K562 (cell line): ENCODE measurements at regions not wholly inside any gene's neighbourhood (a gene's known extent, or its start where the extent isn't known, plus 50 kb on each side); places are given as distances from the start of the nearest gene placed in this dataset.
A peak's percentile ranks its signal among the peaks of the same experiment; 100 is the strongest.

Experiments
- ATAC-seq: fragments of 200-7000 bp; cut with Tn5 transposase; 3 replicates; pipeline ENCODE4 v1.9.1; 2020; ENCODE audit warnings: moderate library complexity
- BruUV-seq: library from RNA; stranded (reverse); fragments of 400-500 nt; replicated peaks from 2 replicates; lab custom pipeline; 2021; lab: Mats Ljungman, UMichigan
- CTCF ChIA-PET: fragments of 300-600 bp; formaldehyde crosslinking; extraction: SDS; loops from one replicate; lab custom pipeline; 2021; ENCODE audit warnings: low intra/inter-chr PET ratio; lab: Yijun Ruan, JAX
- POLR2A ChIA-PET: fragments of 300-600, 350-650 bp; sonication (Branson Sonifier 250); formaldehyde crosslinking; extraction: SDS; loops from one replicate; lab custom pipeline; 2021; ENCODE audit warnings: antibody characterized with exemption, inconsistent platforms; lab: Yijun Ruan, JAX
- DNase-seq, 4 experiments: peaks; one replicate each; pipeline versions ENCODE4 v3.0.0 to v3.0.0-alpha.2; 2011 to 2018; ENCODE audit warnings: low spot score in 3 of 4, mixed read lengths in 3 of 4; ENCODE audit errors: extremely low read depth in 1 of 4
- FAIRE-seq: peaks from 2 replicates; lab custom pipeline; 2011; peaks lifted over from hg19 to GRCh38; lab: Jason Lieb, UNC
- H2AFZ ChIP-seq: 2 replicates; pipeline ENCODE4 v1.6.0; 2011; ENCODE audit warnings: low read depth, low read length, control low read depth, inconsistent platforms
- H3K27ac ChIP-seq: fragments of 200-600 bp; 3 replicates; pipeline ENCODE4 v1.8.0; 2011; ENCODE audit warnings: low read depth, mild to moderate bottlenecking, control low read depth, inconsistent platforms, low read length, moderate library complexity, mixed read lengths; ENCODE audit errors: extremely low read depth
- H3K27me3 ChIP-seq, 2 experiments: fragments of 300-600 bp in 1 of 2; 2 replicates in 1 of 2; 3 replicates in 1 of 2; pipeline versions ENCODE4 v1.6.0 to v1.8.0; 2011; ENCODE audit warnings: inconsistent platforms in 2 of 2, low read length in 2 of 2, mild to moderate bottlenecking in 1 of 2, mixed read lengths in 1 of 2, moderate library complexity in 1 of 2; ENCODE audit not compliant: control insufficient read depth in 2 of 2, insufficient read depth in 2 of 2
- H3K36me3 ChIP-seq: fragments of 300-600 bp; 3 replicates; pipeline ENCODE4 v1.8.0; 2011; ENCODE audit warnings: mild to moderate bottlenecking, low read length, inconsistent platforms; ENCODE audit not compliant: control insufficient read depth, insufficient read depth
- H3K4me1 ChIP-seq, 2 experiments: fragments of 200-600 bp in 1 of 2; replicated peaks in 1 of 2; 2 replicates in 1 of 2; 3 replicates in 1 of 2; pipeline versions ENCODE4 v1.5.1 to v1.8.0; 2011; ENCODE audit warnings: inconsistent platforms in 2 of 2, low read length in 2 of 2, mild to moderate bottlenecking in 1 of 2, mixed read lengths in 1 of 2, moderate library complexity in 1 of 2; ENCODE audit not compliant: control insufficient read depth in 2 of 2, insufficient read depth in 2 of 2
- H3K4me2 ChIP-seq: 2 replicates; pipeline ENCODE4 v1.6.1; 2011; ENCODE audit warnings: low read length, control low read depth, inconsistent platforms, mixed read lengths; ENCODE audit not compliant: insufficient read depth
- H3K4me3 ChIP-seq: fragments of 200-600 bp; sonication (generic), shearing (Covaris generic); 2 replicates; pipeline ENCODE4 v1.5.1; 2016; ENCODE audit warnings: control low read depth, inconsistent platforms
- H3K79me2 ChIP-seq: fragments of 200-600 bp; 3 replicates; pipeline ENCODE4 v1.8.0; 2011; ENCODE audit warnings: low read length, inconsistent platforms; ENCODE audit not compliant: control insufficient read depth, insufficient read depth
- H3K9ac ChIP-seq, 2 experiments: 2 replicates each; pipeline versions ENCODE4 v1.6.0 to v1.6.1; 2011; ENCODE audit warnings: low read depth in 2 of 2, low read length in 2 of 2, control low read depth in 1 of 2, inconsistent platforms in 1 of 2, mild to moderate bottlenecking in 1 of 2, mixed read lengths in 1 of 2; ENCODE audit not compliant: insufficient read depth in 1 of 2
- H3K9me1 ChIP-seq: one replicate; pipeline ENCODE4 v1.6.0; 2011; ENCODE audit warnings: inconsistent platforms, mild to moderate bottlenecking, low read length, moderate library complexity; ENCODE audit not compliant: control insufficient read depth, insufficient read depth
- H3K9me3 ChIP-seq: replicated peaks from 2 replicates; pipeline ENCODE4 v1.5.1; 2011; ENCODE audit warnings: low read depth, low read length, inconsistent platforms; ENCODE audit not compliant: control insufficient read depth, insufficient read depth
- H4K20me1 ChIP-seq: replicated peaks from 2 replicates; pipeline ENCODE4 v1.6.1; 2011; ENCODE audit warnings: low read length, inconsistent platforms, mixed read lengths; ENCODE audit not compliant: control insufficient read depth, insufficient read depth
- BRD9 ChIP-seq: fragments of 450-650 bp; IDR thresholded peaks from 2 replicates; pipeline ENCODE4 v1.6.1; 2018; ENCODE audit warnings: low read depth; ENCODE audit not compliant: partially characterized antibody
- ETV1 ChIP-seq: fragments of 450-650 bp; conservative IDR thresholded peaks from 2 replicates; pipeline ENCODE4 v1.6.1; 2016; ENCODE audit warnings: missing genetic modification characterization, control low read depth, low read depth, missing compliant biosample characterization
- MYBL2 ChIP-seq, 2 experiments: fragments of 450-650 bp in 1 of 2; sonication (generic) in 1 of 2; formaldehyde crosslinking in 1 of 2; IDR thresholded peaks; 2 replicates each; pipeline versions ENCODE4 v1.6.1 to v1.8.1; 2017 to 2022; ENCODE audit warnings: borderline replicate concordance in 1 of 2, inconsistent platforms in 1 of 2, low read depth in 1 of 2, mild to moderate bottlenecking in 1 of 2, missing genetic modification reagents in 1 of 2, moderate library complexity in 1 of 2
- PRMT5 ChIP-seq: sonication (generic); formaldehyde crosslinking; IDR thresholded peaks from 2 replicates; pipeline ENCODE4 v1.5.0; 2020; ENCODE audit warnings: missing genetic modification reagents
- RAD51 ChIP-seq: fragments of 450-650 bp; IDR thresholded peaks from 2 replicates; pipeline ENCODE4 v1.7.1; 2016; ENCODE audit warnings: low read depth, mild to moderate bottlenecking, borderline replicate concordance
- SAFB ChIP-seq: fragments of 200-400 bp; formaldehyde crosslinking; IDR thresholded peaks from 2 replicates; pipeline ENCODE4 v1.6.1; 2017; ENCODE audit warnings: low read depth, low read length, borderline replicate concordance
- SIRT6 ChIP-seq: IDR thresholded peaks from one replicate; pipeline ENCODE4 v1.6.1; 2012; ENCODE audit warnings: low read depth, mild to moderate bottlenecking, control low read depth, inconsistent platforms, low read length, moderate library complexity
- SRSF1 ChIP-seq: fragments of 200-400 bp; formaldehyde crosslinking; IDR thresholded peaks from 2 replicates; pipeline ENCODE4 v1.6.1; 2017; ENCODE audit warnings: mild to moderate bottlenecking, low read depth, low read length, moderate library complexity
- TRIM24 ChIP-seq, 2 experiments: fragments of 450-650 bp; IDR thresholded peaks; 2 replicates each; pipeline ENCODE4 v1.6.1; 2016
- ZNF347 ChIP-seq: fragments of 450-650 bp; formaldehyde crosslinking; IDR thresholded peaks from 2 replicates; pipeline ENCODE4 v1.4.0; 2020; ENCODE audit warnings: low read depth, mild to moderate bottlenecking, moderate library complexity
- WGBS: fragments of 100-300 bp; shearing (Covaris generic); methylation state at CpG from one replicate; pipeline ENCODE4 v1.1.6; 2016; ENCODE audit warnings: low coverage, mixed read lengths; ENCODE audit not compliant: insufficient coverage; ENCODE audit errors: missing lambda C conversion rate; 5-methylcytosine and 5-hydroxymethylcytosine counted together
- in situ Hi-C: fragments of 300-500 bp; cut with MboI; formaldehyde crosslinking; loops from 4 replicates; pipeline ENCODE4 v1.15.0; 2018; ENCODE audit warnings: inconsistent platforms, mixed read lengths
- intact Hi-C: fragments of 100-400 bp; cut with micrococcal nuclease; formaldehyde crosslinking; loops from 2 replicates; pipeline ENCODE4 v1.14.2; 2022
- TF ChIP-seq, protein P1 (sequence below): sonication (generic); formaldehyde crosslinking; IDR thresholded peaks from 2 replicates; pipeline ENCODE4 v1.5.0; 2020; ENCODE audit warnings: missing genetic modification reagents
- TF ChIP-seq, protein P2 (sequence below): fragments of 450-650 bp; formaldehyde crosslinking; IDR thresholded peaks from 2 replicates; pipeline ENCODE4 v1.4.0; 2020; ENCODE audit warnings: mild to moderate bottlenecking, mixed read lengths

- no peak for TF ChIP-seq BRD9
These were observed 146.1 kb upstream of the RANBP3L start (continued) for GRCh38 chr5:36447776-36448175.

DNA sequence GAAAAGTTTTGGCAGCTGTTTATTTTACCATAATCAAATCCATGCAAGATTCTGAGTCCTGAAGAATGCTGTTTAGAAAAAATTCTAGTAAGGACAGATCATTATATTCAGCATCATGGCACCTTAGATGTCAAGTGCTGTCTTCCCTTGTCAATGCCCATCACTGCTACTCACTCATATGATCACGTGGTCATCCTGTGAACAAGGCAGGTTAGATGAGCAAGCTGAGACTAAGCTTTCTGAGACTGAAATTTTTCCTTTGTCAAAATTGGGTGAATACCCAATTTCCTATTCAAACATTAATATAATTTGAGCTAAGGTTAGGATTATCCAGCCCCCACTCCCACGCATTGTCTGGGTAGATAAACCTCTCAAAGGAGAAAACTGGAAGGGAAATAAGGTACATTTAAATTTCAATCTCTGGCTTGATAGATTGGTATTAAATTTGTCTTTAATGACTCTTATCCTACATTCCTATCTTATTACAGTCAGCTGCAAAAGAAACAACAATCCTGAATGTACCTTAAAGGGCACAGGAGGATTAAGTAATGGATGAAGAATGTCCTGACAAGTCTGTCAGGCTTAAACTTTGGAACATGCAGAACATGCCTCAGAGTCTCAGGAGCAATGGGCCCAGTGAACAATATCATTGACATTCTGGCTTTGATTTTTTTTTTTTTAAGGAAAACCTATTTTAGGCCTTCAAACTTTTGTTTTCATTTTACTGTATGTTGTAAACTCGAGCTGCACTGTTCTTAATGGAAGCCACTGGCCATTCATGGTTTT is 148.7 kb upstream of the RANBP3L start:
- intact Hi-C loops (no loop called here), in situ Hi-C loops (no loop called here)
- Histone ChIP-seq H3K27ac (no peak overlapping the region), H3K4me2 (no peak overlapping the region), H2AFZ (no peak overlapping the region), H3K4me1 (no peaks in the 10 kb centered on the region), H3K27me3 (0 out of 5 replicates have a peak, but pooled peaks cover 0 to 4% of the 10 kb centered on the region in 2 experiments), H3K4me3 (no peak overlapping the region), H4K20me1 (no peaks in the 10 kb centered on the region), H3K79me2 (no peaks in the 10 kb centered on the region), H3K9me3 (no peaks in the 10 kb centered on the region), H3K36me3 (no peaks in the 10 kb centered on the region), H3K9me1 (no peaks in the 10 kb centered on the region), H3K9ac (no peak overlapping the region)
- DNase-seq (no peak), ATAC-seq (no peak), FAIRE-seq (no peak)
- 8% methylated on average over 3 of the region's 3 CpGs for WGBS
- POLR2A ChIA-PET, result interaction anchor here (1.0 to 1.4 kb wide), 2 partner anchors 8 to 31 kb away, joined by 3 to 6 read pairs; no protein-coding TSS in a partner anchor
- TF ChIP-seq PRMT5 (no peak), SRSF1 (no peak), SIRT6 (no peak), TRIM24 (IDR thresholded peaks at IDR 0.05) (no peak), RAD51 (peak; percentile 63), SAFB (no peak), ZNF347 (CRISPR knock-in tag) (no peak), ETV1 (no peak), MYBL2 (IDR thresholded peaks at IDR 0.05; ENCODE audit: low read depth) (no peak), MYBL2 (CRISPR knock-in tag; IDR thresholded peaks at IDR 0.05; ENCODE audit: borderline replicate concordance) (no peak)
- TF ChIP-seq, protein P1, sequence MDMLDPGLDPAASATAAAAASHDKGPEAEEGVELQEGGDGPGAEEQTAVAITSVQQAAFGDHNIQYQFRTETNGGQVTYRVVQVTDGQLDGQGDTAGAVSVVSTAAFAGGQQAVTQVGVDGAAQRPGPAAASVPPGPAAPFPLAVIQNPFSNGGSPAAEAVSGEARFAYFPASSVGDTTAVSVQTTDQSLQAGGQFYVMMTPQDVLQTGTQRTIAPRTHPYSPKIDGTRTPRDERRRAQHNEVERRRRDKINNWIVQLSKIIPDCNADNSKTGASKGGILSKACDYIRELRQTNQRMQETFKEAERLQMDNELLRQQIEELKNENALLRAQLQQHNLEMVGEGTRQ (CRISPR knock-in tag), result peak; percentile 44
- TF ChIP-seq, protein P2, sequence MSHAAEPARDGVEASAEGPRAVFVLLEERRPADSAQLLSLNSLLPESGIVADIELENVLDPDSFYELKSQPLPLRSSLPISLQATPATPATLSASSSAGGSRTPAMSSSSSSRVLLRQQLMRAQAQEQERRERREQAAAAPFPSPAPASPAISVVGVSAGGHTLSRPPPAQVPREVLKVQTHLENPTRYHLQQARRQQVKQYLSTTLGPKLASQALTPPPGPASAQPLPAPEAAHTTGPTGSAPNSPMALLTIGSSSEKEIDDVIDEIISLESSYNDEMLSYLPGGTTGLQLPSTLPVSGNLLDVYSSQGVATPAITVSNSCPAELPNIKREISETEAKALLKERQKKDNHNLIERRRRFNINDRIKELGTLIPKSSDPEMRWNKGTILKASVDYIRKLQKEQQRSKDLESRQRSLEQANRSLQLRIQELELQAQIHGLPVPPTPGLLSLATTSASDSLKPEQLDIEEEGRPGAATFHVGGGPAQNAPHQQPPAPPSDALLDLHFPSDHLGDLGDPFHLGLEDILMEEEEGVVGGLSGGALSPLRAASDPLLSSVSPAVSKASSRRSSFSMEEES, result peak; percentile 86
- BruUV-seq, result no TSS peak
- CTCF ChIA-PET, result no interaction called here
